ENCODE measurements at regions not wholly inside any gene's neighbourhood (a gene's known extent, or its start where the extent isn't known, plus 50 kb on each side); places are given as distances from the start of the nearest gene placed in this dataset.

DNA sequence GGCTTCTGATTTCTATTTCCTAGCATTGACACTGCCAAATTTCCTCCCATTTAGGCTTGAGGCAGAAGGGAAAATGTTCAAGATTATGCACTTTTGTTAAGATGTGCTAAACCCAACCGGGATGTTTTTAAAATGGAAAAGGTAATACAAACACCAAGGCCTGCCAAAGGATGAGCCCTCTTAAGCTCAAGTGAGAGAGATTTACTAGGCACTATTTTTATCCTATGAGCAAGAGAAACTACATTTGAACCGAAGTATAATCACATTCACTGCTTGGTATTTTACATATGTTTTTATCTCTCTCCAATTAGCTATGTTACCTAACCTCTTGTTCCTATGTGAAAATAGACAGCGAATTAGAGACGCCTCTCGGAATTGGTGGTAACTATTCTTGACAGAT lies 295.8 kb downstream of the GABRB3 start:
- no peak for DNase-seq

DNA sequence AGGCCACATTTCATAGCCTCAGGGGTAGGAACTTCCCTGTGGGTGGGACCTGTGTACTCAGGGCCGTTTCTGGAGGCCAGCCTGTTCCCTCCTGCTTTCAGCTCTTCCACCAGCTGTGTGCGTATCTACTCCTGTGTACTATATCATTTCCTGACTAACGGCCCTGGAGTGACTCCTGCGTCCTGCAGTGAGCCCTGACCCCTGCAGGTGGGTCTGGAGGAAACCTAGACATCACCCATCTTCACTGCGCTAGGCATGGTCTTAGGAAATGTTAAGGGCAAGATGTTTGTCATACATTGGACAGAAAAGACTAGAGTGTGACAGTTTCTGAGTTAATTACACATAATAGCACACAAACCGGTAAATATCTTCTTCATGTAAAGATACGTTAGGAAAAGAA lies 297.3 kb downstream of the GABRB3 start:
- DNase-seq = no peak

DNA sequence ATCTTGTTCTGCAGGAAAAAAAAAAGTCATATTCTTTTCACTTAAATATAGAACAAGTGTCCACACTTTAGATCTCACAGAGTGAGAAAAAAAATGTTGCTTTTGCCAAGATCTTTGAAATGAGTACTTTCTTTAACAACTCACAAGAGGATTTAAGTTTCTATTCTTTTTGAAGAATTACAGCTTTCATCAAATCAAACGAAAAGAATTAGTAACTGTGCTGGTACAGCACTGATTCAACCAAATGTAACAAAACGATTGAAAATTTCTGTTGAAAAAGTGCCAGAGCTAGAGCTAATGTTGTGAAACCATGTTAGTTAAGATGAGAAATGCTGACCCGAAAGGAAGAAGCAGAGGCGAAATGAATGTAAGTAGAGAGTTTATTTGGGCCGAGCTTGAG lies 300.2 kb downstream of the GABRB3 start:
- DNase-seq = no peak

- no peak for DNase-seq
These were observed 310.8 kb downstream of the GABRB3 start for GRCh38 chr15:26461847-26462608.

- DNase-seq = no peak
These were observed 312.7 kb downstream of the GABRB3 start for GRCh38 chr15:26460165-26460564.

DNA sequence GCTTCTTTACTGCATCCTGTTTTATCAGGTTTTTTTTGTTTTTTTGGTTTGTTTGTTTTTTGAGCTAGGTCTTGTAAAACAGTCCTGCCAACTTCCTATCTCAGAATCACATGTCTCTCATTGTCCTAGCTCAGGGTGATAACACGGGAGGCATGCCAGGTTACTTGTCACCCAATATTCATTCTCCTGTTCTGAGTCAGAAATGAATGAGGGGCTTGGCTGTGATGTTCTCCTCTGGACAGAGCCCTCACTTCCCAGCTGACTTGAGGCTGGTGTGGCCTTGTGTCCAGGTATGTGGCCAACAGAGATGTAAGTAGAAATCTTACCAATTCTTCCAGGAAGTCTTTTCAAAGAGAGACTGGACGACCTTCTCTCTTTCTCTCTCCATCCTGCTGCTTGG lies 317.0 kb downstream of the GABRB3 start:
- no peak for DNase-seq

DNA sequence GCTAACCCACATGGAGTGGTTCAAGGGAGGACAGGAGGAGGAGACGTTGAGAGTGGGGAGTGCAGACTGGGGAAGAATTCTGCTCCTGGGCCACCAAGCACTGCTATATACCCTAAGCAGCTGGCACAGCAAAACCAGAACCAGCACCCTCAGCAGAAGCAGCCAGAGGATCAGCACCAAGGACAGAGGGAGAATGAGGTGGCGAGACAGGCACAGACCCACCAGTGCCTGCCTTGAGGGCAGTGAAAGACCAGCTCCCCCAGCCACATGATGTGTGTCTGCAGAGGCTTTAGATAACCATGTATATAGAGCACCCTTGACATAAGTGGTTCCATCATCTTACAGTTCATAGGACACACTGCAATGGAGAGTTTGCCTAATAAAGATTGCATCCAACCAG lies 319.0 kb downstream of the GABRB3 start:
- DNase-seq = no peak

DNA sequence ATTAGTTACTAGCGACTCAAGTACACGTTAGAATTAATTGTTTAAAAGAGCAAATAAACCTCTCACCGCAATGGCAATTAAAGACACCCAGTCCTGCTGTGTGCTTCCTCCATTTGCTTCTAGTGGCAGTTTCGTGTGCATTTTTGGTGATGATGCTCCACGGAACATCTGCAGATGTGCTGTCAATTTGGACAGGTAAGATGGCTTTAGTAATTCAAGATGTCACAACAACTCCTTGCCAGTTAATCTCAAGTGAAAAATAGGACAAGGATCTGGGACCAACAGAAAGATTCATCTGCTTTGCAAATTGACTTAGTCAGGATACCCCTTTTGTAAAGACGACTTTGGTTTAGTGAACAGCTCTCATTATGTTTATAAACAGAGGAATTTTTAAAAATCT lies 320.9 kb downstream of the GABRB3 start:
- DNase-seq = no peak

- DNase-seq = no peak
These were observed 323.6 kb downstream of the GABRB3 start for GRCh38 chr15:26449291-26449690.

- no peak for DNase-seq
These were observed 329.5 kb downstream of the GABRB3 start for GRCh38 chr15:26443321-26443720.

GRCh38 chr15:26442680-26443079 lies 330.2 kb downstream of the GABRB3 start:
- no peak for DNase-seq

- DNase-seq = no peak
These were observed 333.2 kb downstream of the GABRB3 start for GRCh38 chr15:26439681-26440080.

DNA sequence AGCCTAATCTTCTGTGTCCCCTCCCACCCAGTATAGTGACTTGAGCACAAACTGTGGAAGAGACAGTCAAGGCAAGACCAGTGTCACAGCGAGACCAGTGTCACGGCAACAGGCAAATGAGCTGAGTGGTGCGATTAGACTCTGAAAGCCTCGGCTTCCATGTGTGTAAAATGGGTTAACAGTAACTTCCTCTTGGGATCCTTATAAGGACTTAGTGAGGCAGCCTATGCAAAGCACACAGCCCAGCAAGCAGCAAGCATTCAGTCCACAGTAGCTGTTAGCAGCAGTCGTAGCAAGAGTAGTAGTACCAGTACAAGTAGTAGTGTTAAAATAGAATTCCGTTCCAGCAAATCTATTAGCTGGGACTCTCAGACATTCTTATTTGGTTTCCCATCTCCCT lies 334.1 kb downstream of the GABRB3 start:
- DNase-seq = no peak

GRCh38 chr15:26438316-26438715 lies 334.6 kb downstream of the GABRB3 start:
- DNase-seq = no peak

DNA sequence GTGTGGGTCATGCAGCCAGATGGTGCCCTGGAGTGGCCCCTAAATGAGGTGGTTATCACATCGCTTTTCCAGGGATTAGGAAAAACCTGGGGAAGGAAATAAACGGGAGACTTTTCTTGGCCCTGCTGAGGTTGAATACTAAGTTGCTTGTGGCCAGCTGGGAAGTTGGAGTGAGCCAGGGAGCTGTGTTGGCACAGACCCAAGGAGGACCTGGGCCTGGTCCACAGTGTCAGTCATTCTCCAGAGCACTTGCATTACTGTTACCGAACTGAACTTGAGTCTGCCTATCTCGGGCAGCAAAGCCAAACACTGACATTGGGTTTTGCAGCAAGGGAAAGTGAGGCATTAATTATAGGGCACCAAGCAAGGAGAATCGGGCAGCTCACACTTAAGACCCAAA lies 339.0 kb downstream of the GABRB3 start:
- DNase-seq = no peak

DNA sequence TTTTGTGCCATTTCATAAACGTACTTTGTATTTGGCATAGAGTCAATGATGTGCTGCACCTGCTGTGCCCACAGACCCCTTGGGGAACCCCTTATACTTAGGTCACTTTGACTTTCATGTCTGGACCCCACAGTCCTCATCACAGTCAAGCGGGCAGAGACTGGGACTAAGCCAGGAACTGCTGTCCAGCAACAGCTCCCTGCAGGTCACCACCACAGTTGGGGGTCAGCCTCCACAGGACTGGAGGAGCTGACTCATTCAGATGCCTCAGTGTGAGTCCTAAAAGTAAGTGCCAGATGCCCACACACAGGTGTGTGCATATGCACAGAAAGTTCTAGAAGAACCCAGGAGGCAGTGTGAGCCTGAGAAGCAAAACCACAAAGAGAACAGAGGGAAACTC lies 339.8 kb downstream of the GABRB3 start:
- DNase-seq = no peak

- no peak for DNase-seq
These were observed 351.8 kb downstream of the GABRB3 start for GRCh38 chr15:26421065-26421464.

DNA sequence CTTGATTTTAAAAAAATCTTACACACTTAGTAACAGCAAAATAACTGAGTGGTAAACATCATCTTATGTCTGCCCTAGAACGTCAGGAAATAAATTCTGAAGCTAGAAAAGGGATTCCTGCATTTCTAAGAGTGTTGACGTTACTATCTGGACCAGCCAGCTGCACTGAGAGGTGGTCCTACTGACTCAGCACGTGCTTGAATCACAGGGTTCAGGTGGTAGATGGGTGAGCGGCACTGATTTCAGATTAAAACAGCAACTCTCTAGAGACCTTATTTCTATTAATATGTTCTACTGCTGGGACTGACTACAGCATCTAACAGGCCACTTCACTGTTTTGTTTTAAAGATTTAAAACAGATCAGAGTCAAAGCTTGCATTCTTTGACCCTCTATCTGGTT lies 377.2 kb downstream of the GABRB3 start:
- no peak for DNase-seq

- no peak for DNase-seq
These were observed 378.1 kb downstream of the GABRB3 start for GRCh38 chr15:26394801-26395200.

GRCh38 chr15:26392956-26393355 lies 379.9 kb downstream of the GABRB3 start:
- no peak for DNase-seq

DNA sequence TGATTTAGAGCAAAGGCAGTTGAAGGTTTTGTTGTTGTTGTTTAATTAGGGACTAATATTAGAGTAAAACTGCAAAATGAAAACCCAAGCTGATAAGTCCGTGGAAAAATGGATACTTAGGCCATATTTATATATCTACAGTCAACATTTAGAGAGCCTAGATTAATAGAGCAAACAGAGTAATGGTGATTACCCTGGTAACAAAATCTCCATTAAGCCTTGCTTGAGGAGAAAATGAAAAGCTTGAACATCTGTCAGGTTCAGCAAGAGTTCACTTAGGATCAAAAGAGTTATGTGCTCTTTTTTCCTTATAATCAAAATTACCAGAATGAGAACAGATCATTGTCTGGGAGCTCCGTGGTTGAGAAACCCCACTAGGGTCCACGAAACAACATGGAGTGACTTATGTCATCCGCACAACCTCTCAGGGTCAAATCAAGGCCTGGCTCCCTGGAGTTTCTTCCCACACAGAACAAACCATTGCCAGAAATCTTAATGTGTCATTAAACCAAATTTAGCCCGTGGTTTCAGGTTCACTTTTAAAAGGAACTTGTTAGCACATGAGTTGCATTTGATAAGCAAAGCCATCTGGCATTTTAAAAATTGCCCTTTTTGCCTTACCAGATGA lies 381.2 kb downstream of the GABRB3 start:
- no peak for DNase-seq

DNA sequence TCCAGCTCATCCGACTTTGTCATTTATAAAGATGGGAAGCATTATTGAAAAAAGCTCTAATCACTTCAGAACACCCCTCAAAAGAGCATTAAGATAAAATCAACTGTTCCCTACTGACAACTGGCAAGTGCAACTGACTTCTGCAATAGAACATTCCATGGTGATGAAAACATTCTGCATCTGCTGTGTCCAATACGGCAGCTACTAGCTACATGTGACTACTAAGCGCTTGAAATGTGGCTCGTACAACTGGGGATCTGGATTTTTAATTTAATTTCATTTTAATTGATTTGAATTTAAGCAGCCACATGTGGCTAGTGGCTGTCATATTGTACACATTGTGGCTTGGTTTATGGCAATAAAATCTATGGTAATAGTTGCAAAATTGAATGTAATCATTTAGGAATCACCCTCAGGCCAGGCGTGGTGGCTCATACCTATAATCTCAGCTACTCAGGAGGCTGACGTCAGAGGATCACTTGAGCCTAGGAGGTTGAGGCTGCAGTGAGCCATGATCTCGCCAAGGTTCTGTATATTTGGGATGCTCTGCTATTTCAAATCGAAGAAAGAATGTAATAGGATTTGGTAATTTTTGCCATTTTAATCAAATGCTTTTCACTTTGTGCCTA lies 390.3 kb downstream of the GABRB3 start:
- no peak for DNase-seq

DNA sequence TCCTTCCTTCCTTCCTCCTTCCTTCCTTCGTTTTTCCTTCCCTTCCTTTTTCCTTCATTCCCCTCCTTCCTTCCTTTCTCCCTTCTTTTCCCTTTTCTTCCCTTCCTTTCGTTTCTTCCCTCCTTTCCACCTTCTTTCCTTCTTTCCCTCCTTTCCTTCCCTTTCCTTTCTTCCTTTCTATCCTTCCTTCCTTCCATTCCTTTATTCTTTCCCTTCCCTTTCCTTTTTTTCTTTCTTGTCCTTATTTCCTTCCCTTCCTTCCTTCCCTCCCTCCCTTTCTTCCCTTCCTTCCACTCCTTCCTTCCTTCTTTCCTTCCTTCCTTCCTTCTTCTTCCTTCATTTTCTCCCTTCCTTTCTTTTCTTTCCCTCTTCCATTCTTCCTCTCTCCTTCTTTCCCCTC lies 394.6 kb downstream of the GABRB3 start:
- no peak for DNase-seq

DNA sequence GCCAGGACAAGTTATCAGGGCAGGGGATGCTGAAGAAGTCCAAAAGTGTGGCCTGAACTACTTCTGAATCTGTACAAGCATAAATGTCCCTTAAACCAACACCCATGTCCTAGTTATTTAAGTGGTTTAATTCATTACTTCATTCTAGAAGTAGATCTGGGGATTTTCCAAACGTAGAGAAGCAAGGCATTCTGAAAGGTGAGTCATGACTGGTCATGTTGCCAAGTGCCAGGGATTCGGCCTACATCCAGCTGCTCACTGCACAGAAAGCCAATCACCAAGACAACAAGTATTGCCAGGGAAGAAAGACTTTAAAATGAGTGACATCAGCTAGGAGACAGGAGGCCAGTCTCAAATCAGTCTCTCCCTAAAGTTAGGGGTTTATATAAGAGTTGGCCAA lies 396.6 kb downstream of the GABRB3 start:
- no peak for DNase-seq
